Endodermal cell (in vitro differentiated cells): ENCODE measurements at regions not wholly inside any gene's neighbourhood (a gene's known extent, or its start where the extent isn't known, plus 50 kb on each side); places are given as distances from the start of the nearest gene placed in this dataset.

ENCODE experiments used
- DNase-seq: peaks from one replicate; pipeline ENCODE4 v3.0.0-alpha.2; 2017
- H3K27ac ChIP-seq: 2 replicates; pipeline ENCODE4 v1.5.1; 2013; ENCODE audit warnings: mild to moderate bottlenecking, low read depth, low read length, moderate library complexity
- H3K27me3 ChIP-seq: 2 replicates; pipeline ENCODE4 v1.6.1; 2013; ENCODE audit warnings: mild to moderate bottlenecking, low read length, moderate library complexity; ENCODE audit not compliant: insufficient read depth, control insufficient read depth, poor library complexity, severe bottlenecking
- H3K36me3 ChIP-seq: 2 replicates; pipeline ENCODE4 v1.7.0; 2013; ENCODE audit warnings: mild to moderate bottlenecking, low read length, moderate library complexity; ENCODE audit not compliant: control insufficient read depth, insufficient read depth
- H3K4me1 ChIP-seq: one replicate; pipeline ENCODE4 v1.7.0; 2013; ENCODE audit warnings: low read length; ENCODE audit not compliant: control insufficient read depth, insufficient read depth
- H3K4me3 ChIP-seq: 2 replicates; pipeline ENCODE4 v1.5.1; 2013; ENCODE audit warnings: mild to moderate bottlenecking, low read length, moderate library complexity
- H3K9ac ChIP-seq: 2 replicates; pipeline ENCODE4 v1.6.1; 2013; ENCODE audit warnings: mild to moderate bottlenecking, low read length, moderate library complexity; ENCODE audit not compliant: poor library complexity, severe bottlenecking; ENCODE audit errors: extremely low read depth
- H3K9me3 ChIP-seq: 2 replicates; pipeline ENCODE4 v1.6.1; 2013; ENCODE audit warnings: mild to moderate bottlenecking, low read length, moderate library complexity; ENCODE audit not compliant: control insufficient read depth
- H3K27ac Mint-ChIP-seq: 2 replicates; pipeline ENCODE4 v1.8.0; 2020; ENCODE audit warnings: mixed read lengths
- H3K27me3 Mint-ChIP-seq: 2 replicates; pipeline ENCODE4 v1.8.0; 2021; ENCODE audit warnings: mild to moderate bottlenecking, mixed read lengths; ENCODE audit not compliant: insufficient read depth
- H3K36me3 Mint-ChIP-seq: 2 replicates; pipeline ENCODE4 v1.8.0; 2020; ENCODE audit warnings: low read depth, mixed read lengths
- H3K4me1 Mint-ChIP-seq: 2 replicates; pipeline ENCODE4 v1.8.0; 2020; ENCODE audit warnings: mixed read lengths
- H3K4me3 Mint-ChIP-seq: 2 replicates; pipeline ENCODE4 v1.8.0; 2020; ENCODE audit warnings: mild to moderate bottlenecking, moderate library complexity, mixed read lengths
- H3K9me3 Mint-ChIP-seq: 2 replicates; pipeline ENCODE4 v1.8.0; 2020; ENCODE audit warnings: mild to moderate bottlenecking, mixed read lengths
- WGBS, 2 experiments: methylation state at CpG; one replicate each; pipeline versions ENCODE4 v1.1.5 to v1.1.7; 2013; ENCODE audit warnings: missing lambda C conversion rate in 2 of 2, mixed read lengths in 1 of 2; ENCODE audit not compliant: insufficient coverage in 1 of 2, insufficient read length in 1 of 2; 5-methylcytosine and 5-hydroxymethylcytosine counted together
- TF ChIP-seq, protein P1 (sequence below): fragments of 200-600 bp; sonication (generic); conservative IDR thresholded peaks from 2 replicates; pipeline ENCODE4 v1.5.0; 2021; ENCODE audit warnings: antibody characterized with exemption, mild to moderate bottlenecking

DNA sequence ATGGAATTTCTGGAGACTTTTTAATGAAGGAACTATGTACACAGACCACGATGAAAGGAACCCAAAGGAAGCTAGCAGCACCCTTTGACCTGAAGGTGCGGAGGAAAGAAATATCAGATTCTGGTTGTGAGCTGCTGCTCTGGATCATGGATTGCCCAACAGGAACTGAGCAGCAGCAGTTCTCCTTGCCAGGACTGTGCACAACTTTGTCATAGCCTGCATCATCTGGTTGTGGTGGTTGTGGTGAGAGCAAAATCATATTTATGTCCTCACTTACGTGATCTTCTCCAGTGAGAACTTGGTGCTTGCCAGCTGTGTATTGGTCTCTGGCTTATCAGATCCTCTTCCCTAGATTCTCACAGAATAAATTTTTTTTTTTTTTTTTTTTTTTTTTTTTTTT, 70.7 kb upstream of the LPAR1 start:
- Histone ChIP-seq H3K4me3 (no peak overlapping the region), H3K27me3 (peaks cover 15% of the 10 kb centered on the region), H3K36me3 (no peaks in the 10 kb centered on the region), H3K4me1 (peaks cover 4% of the 10 kb centered on the region), H3K27ac (no peak overlapping the region), H3K9me3 (no peaks in the 10 kb centered on the region), H3K9ac (no peak overlapping the region)
- H3K9me3 Mint-ChIP-seq: no peaks in the 10 kb centered on the region
- peaks cover 21% of the 10 kb centered on the region for H3K4me1 Mint-ChIP-seq
- TF ChIP-seq, protein P1, sequence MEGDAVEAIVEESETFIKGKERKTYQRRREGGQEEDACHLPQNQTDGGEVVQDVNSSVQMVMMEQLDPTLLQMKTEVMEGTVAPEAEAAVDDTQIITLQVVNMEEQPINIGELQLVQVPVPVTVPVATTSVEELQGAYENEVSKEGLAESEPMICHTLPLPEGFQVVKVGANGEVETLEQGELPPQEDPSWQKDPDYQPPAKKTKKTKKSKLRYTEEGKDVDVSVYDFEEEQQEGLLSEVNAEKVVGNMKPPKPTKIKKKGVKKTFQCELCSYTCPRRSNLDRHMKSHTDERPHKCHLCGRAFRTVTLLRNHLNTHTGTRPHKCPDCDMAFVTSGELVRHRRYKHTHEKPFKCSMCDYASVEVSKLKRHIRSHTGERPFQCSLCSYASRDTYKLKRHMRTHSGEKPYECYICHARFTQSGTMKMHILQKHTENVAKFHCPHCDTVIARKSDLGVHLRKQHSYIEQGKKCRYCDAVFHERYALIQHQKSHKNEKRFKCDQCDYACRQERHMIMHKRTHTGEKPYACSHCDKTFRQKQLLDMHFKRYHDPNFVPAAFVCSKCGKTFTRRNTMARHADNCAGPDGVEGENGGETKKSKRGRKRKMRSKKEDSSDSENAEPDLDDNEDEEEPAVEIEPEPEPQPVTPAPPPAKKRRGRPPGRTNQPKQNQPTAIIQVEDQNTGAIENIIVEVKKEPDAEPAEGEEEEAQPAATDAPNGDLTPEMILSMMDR: no peak
- no peak overlapping the region for H3K4me3 Mint-ChIP-seq
- H3K27ac Mint-ChIP-seq: no peak overlapping the region
- H3K27me3 Mint-ChIP-seq: peaks cover 52% of the 10 kb centered on the region
- no peak for DNase-seq
- no peaks in the 10 kb centered on the region for H3K36me3 Mint-ChIP-seq
- WGBS, 2 experiments: 93 to 100% methylated on average over 2 to 3 of the region's 3 CpGs

DNA sequence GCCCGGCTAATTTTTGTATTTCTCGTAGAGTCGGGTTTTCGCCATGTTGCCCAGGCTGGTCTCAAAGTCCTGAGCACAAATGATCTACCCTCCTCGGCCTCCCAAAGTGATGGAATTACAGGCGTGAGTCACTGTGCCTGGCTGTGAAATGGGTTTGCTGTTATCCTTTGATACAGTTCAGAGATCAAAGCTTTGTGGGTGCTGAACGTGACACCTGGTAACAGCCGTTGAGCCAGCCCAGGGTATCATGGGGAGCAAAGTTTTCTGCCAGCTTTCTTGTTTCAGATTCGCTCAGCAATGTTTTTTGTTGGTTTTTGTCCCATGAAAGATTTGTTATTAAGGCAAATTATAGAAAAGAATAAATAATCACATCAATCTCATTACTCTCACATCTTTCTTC, 68.9 kb upstream of the LPAR1 start:
- no peaks in the 10 kb centered on the region for H3K36me3 ChIP-seq
- no peak overlapping the region for H3K9ac ChIP-seq
- H3K9me3 Mint-ChIP-seq: no peaks in the 10 kb centered on the region
- 87 to 90% methylated on average over 8 to 9 of the region's 9 CpGs for WGBS, 2 experiments
- no peak overlapping the region for H3K27ac ChIP-seq
- H3K4me3 Mint-ChIP-seq: no peak overlapping the region
- peaks cover 16% of the 10 kb centered on the region for H3K4me1 Mint-ChIP-seq
- TF ChIP-seq, protein P1: no peak
- H3K27me3 ChIP-seq: peaks cover 14% of the 10 kb centered on the region
- H3K27ac Mint-ChIP-seq: no peak overlapping the region
- peaks cover 51% of the 10 kb centered on the region for H3K27me3 Mint-ChIP-seq
- peaks cover 4% of the 10 kb centered on the region for H3K4me1 ChIP-seq
- DNase-seq: no peak
- H3K9me3 ChIP-seq: no peaks in the 10 kb centered on the region
- H3K4me3 ChIP-seq: no peak overlapping the region
- no peaks in the 10 kb centered on the region for H3K36me3 Mint-ChIP-seq

DNA sequence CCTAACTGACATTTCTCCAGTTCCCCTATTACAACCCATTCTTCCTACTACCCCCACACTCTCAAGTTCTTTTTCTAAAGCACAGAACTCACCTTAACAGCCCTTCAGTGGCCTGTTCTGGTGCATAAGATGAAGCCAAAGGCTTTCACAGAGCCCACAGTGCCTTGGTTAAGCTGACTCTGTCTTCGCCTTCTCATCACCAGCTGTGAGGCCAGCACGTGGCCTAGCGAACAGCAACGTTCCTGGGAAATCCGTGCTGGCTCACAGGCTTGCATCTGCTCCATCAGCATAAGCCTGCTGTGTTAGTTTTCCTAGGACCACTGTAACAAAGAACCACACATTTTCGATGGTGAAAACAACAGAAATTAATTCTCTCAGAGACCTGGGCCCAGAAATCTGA, 67.9 kb upstream of the LPAR1 start:
- Mint-ChIP-seq H3K27ac (no peak overlapping the region), H3K4me3 (no peak overlapping the region), H3K4me1 (peaks cover 16% of the 10 kb centered on the region), H3K27me3 (peaks cover 55% of the 10 kb centered on the region), H3K36me3 (no peaks in the 10 kb centered on the region), H3K9me3 (no peaks in the 10 kb centered on the region)
- no peaks in the 10 kb centered on the region for H3K36me3 ChIP-seq
- no peak overlapping the region for H3K4me3 ChIP-seq
- no peak overlapping the region for H3K9ac ChIP-seq
- peaks cover 4% of the 10 kb centered on the region for H3K4me1 ChIP-seq
- H3K27me3 ChIP-seq: peaks cover 7% of the 10 kb centered on the region
- TF ChIP-seq, protein P1: no peak
- H3K9me3 ChIP-seq: no peaks in the 10 kb centered on the region
- WGBS, 2 experiments: 62 to 67% methylated on average over 6 of the region's 6 CpGs
- DNase-seq: peak; percentile 70
- no peak overlapping the region for H3K27ac ChIP-seq
